ENCODE measurements at regions not wholly inside any gene's neighbourhood (a gene's known extent, or its start where the extent isn't known, plus 50 kb on each side); places are given as distances from the start of the nearest gene placed in this dataset.
A peak's percentile ranks its signal among the peaks of the same experiment; 100 is the strongest.

- no peak for DNase-seq (ENCODE audit: low spot score)
Observed at GRCh38 chr18:76571689-76572088, 76.6 kb upstream of the ZNF516 start.

- DNase-seq (ENCODE audit: low spot score), result no peak
Observed at GRCh38 chr18:76570856-76571255, 75.8 kb upstream of the ZNF516 start.

GRCh38 chr18:76569644-76570419, 74.8 kb upstream of the ZNF516 start:
- no peak for DNase-seq (ENCODE audit: low spot score)

GRCh38 chr18:76568731-76569130, 73.7 kb upstream of the ZNF516 start:
- DNase-seq (ENCODE audit: low spot score), result no peak

GRCh38 chr18:76567835-76568445, 72.9 kb upstream of the ZNF516 start:
- no peak for DNase-seq (ENCODE audit: low spot score)

DNA sequence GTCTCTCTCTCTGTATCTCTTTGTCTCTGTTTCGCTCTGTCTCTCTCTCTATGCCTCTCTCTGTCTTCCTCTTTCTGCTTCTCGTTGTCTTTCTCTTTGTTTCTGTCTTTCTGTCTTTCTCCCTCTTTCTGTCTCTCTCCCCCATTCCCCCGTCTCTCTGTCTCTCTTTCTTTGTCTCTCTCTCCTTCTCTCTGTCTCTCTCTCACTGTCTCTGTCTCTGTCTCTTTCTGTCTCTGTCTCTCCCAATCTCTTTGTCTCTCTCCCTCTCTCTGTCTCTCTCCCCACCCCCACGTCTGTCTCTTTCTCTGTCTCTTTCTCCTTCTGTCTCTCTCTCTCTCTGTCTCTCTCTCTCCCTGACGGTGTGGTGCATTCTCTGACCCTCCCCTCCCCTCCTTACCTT, 71.9 kb upstream of the ZNF516 start:
- DNase-seq (ENCODE audit: low spot score), result no peak

DNA sequence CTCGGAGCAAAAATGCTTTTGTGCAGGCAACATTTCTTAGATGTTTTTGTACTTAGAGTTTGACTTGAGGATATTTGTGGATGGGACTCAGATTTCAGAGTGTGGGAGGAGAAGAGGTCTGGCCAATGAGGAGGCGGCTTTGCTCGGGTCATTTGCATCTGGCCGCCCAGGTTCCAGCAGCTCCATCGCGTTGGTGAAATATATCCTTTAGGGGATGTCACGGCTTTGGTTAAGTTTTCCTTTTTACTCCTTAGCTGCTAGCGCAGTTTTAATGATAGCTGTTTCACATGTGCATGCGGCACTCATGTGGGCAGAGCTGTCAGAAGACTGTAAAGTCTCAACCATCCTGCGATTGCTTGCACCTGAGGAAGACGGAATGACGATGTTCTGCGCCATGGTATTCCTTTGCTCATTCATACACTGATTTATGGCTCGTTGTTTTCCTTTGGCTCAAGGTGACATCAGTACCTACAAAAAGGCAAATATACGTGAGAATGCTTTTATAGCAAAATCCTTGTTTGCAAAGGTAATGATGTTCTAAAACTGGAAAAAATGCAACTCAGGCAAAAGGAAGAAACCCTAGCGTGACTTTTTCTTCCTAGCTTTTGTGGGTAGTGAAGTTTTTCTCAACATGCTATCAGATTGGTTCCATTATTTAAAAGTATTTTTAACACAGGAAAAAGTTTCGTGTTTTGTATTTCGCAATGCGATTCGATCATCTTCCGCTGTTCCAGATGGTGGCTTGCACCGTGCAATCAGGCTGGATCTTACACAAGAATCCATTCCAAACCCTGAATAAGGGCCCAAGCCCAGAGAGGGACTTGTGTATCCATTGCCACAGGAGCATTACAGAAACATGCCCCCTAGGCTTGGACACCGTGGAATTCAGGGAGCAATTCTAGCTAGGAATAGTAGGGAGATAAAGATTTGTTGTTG, 70.5 kb upstream of the ZNF516 start:
- DNase-seq (ENCODE audit: low spot score), result peak; percentile 44

GRCh38 chr18:76564655-76565237, 69.7 kb upstream of the ZNF516 start:
- DNase-seq (ENCODE audit: low spot score), result no peak

DNA sequence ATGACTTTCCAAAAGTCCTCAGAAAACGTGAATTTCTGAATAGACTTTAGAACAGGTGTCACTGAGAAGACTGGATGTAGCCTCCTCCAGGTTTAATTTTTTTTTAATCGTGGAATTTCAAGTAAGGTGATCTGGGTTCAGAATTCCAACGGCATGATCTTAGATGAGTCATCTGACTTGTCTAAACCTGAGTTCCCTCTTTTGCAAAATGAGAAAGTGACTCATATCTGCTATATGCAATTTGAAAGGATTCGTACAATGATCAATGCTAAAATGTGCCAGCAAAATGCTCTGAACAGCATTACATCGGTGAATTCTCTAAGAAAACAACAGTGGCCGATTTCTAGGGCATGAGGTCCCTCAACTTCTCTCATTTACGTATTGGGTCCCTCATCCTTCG, 69.1 kb upstream of the ZNF516 start:
- DNase-seq (ENCODE audit: low spot score), result no peak

- DNase-seq (ENCODE audit: low spot score), result no peak
Observed at GRCh38 chr18:76562286-76563122, 67.5 kb upstream of the ZNF516 start.

GRCh38 chr18:76558881-76559667, 64.0 kb upstream of the ZNF516 start:
- DNase-seq (ENCODE audit: low spot score), result no peak

DNA sequence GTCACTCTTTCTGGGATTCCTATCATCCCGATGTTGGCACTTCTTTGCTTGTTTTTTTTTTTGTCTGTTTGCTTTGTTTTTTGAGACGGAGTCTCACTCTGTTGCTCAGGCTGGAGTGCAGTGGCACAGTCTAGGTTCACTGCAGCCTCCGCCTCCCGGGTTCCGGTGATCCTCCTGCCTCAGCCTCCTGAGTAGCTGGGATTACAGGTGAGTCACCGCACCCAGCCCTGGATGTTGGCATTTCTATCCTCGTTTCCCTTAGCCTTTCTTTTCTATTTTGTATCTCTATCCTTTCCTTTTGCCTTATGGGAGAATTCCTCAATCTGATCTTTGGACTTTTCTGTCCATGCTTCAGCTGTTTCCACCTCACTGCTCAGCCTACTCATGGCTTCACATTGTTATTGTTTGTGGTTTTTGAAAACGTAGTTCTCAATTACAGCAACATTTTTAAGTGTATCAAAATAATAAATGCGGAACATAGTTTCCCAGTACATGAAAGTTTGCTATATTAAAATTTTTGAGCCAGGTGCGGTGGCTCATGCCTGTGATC, 62.1 kb upstream of the ZNF516 start:
- DNase-seq (ENCODE audit: low spot score), result no peak

- no peak for DNase-seq (ENCODE audit: low spot score)
Observed at GRCh38 chr18:76554547-76555222, 59.6 kb upstream of the ZNF516 start.

DNA sequence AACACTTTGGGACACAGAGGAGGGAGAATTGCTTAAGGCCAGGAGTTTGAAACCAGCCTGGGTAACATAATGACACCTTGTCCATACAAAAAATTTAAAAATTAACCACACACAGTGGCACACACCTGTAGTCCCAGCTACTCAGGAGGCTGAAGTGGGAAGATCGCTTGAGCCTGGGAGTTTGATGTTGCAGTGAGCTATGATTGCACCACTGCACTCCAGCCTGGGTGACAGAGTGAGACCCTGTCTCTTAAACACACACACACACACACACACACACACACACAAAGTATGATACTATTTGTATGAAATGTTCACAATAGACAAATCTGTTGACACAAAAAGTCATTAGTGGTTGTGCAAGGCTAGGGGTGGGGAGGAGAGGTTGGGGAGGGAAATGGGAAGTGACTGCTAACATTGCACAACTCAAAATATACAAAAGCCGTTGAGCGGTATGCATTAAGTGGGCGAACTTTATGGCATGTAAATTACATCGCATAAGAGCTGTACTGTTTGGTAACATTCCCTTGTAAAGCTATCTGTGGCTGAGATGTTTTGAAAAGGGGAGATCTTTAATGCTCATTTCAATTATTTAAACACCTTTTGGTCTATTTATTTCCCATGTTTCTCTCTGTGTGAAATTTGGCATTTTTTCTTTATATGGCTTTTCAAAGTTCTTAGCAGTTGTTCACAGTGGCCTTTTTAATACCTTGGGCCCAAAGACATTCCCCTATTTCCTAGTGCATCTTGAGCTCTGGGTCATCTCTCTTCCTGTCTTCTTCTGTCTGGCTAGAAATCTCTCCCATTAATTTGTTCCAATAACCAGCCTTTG, 58.9 kb upstream of the ZNF516 start:
- no peak for DNase-seq (ENCODE audit: low spot score)

DNA sequence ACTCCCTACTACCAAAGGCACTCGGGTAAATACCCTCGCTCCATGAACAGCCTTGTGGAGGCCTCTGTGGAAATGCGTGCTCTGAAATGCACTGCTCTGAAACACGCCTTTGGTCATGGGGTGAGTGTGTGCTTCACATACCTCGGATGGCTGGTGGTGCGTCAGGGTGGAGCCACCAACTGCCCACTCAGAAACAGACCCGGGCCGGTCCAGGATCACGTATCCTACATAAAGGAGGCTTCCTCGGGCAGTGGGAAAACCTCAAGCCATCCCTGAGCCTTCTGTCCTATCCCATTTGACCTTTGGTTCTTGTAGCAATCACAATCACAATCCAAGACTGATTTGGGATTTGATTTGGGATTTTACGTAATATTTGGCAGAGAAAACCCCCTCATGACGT, 53.5 kb upstream of the ZNF516 start:
- DNase-seq (ENCODE audit: low spot score), result no peak

DNA sequence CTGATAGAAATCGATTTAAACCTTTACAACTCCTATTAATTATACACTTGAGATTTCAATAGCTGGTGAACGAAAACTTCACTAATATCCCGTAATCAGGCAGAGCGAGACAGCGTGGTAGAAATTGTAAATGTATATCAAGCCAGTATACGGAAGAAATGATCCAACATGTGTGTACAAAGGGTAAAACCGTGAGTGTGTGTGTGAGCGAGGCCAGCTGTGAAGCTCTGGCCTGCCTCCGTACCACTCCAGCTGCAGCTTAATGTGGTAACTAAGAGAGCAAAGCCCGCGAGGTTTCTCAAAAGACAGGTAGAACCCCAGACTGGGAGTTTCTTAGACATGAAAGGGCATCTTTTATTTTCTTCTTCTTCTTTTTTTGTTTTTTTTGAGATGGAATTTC, 52.3 kb upstream of the ZNF516 start:
- DNase-seq (ENCODE audit: low spot score), result no peak

DNA sequence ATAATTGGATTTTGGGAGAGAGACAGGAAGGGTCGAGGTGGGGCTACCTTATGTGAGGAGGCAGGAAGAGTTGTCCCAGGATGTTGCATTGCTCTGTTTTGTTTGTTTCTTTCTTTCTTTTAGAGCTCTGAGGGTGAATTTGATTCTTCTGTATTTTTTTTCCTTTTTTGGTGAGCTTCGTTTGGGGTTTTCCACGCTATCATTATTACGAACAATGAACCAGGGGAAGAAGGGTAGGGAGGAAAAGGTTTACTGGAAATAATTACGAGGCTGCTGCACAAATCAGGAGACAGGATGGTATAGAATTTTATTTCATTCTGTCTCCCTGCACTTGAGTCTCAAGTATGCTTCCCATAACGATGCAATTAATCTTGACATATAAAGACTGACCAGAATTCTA, 51.4 kb upstream of the ZNF516 start:
- DNase-seq (ENCODE audit: low spot score), result no peak

- DNase-seq (ENCODE audit: low spot score), result no peak
Observed at GRCh38 chr18:76546088-76546435, 51.0 kb upstream of the ZNF516 start.
